ENCODE measurements at regions not wholly inside any gene's neighbourhood (a gene's known extent, or its start where the extent isn't known, plus 50 kb on each side); places are given as distances from the start of the nearest gene placed in this dataset.

DNA sequence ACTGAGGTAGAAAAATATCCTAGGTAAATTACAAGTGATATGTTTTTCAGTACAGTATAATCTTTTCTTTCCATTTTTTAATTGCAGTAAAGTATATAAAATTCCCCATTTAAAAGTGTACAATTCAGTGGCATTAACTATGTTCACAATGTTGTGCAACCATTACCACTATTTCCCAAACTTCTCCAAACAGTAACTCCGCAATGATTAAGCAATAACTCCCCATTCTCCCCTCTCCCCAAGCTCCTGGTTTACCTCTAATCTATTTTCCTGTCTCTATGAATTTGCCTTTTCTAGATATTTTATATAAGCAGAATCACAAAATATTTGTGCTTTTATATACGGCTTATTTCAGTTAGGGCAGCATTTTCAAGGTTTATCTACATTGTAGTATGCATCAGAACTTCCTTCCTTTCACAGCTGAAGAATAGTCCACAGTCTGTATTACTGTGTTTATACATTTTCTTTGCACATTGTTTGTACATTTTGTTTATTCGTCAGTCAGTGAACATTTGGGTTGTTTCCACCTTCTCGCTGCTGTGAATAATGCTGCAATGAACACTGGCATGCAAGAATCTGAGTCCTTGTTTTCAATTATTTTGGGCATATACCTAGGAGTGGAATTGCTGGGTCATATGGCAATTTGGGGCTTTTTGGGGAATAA lies 110.7 kb downstream of the RPL27A start:
- TF ChIP-seq, protein P1, sequence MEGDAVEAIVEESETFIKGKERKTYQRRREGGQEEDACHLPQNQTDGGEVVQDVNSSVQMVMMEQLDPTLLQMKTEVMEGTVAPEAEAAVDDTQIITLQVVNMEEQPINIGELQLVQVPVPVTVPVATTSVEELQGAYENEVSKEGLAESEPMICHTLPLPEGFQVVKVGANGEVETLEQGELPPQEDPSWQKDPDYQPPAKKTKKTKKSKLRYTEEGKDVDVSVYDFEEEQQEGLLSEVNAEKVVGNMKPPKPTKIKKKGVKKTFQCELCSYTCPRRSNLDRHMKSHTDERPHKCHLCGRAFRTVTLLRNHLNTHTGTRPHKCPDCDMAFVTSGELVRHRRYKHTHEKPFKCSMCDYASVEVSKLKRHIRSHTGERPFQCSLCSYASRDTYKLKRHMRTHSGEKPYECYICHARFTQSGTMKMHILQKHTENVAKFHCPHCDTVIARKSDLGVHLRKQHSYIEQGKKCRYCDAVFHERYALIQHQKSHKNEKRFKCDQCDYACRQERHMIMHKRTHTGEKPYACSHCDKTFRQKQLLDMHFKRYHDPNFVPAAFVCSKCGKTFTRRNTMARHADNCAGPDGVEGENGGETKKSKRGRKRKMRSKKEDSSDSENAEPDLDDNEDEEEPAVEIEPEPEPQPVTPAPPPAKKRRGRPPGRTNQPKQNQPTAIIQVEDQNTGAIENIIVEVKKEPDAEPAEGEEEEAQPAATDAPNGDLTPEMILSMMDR (IDR thresholded peaks at IDR 0.05; ENCODE audit: low read length), result no peak
- TF ChIP-seq EZH2 (optimal IDR thresholded peaks at IDR 0.05; ENCODE audit: low read depth, low read length) (no peak), EZH2phosphoT487 (IDR thresholded peaks at IDR 0.05; ENCODE audit: low read length) (no peak)
